CD4-positive, alpha-beta T cell (primary cell): ENCODE measurements at regions not wholly inside any gene's neighbourhood (a gene's known extent, or its start where the extent isn't known, plus 50 kb on each side); places are given as distances from the start of the nearest gene placed in this dataset.

Experiments used
- ATAC-seq: fragments of 200-7000 bp; cut with Tn5 transposase; one replicate; pipeline ENCODE4 v1.10.0; 2022; ENCODE audit warnings: mild to moderate bottlenecking; ENCODE audit not compliant: poor library complexity
- CTCF ChIA-PET: fragments of 350-600 bp; sonication (Branson Sonifier 250); formaldehyde crosslinking; loops from one replicate; lab custom pipeline; 2021; ENCODE audit warnings: antibody characterized with exemption, inconsistent platforms; lab: Charles Lee
- POLR2A ChIA-PET: fragments of 350-600 bp; sonication (Branson Sonifier 250); formaldehyde crosslinking; loops from one replicate; lab custom pipeline; 2021; ENCODE audit warnings: antibody characterized with exemption, inconsistent platforms; lab: Charles Lee
- DNase-seq, 14 experiments: peaks; one replicate each; pipeline ENCODE4 v3.0.0-alpha.2; 2013 to 2020; ENCODE audit warnings: mixed read lengths in 2 of 14
- H3K27ac ChIP-seq, 2 donors: one replicate each; pipeline versions ENCODE4 v1.5.1 to v1.7.0; 2013; ENCODE audit warnings: low read length in 2 of 2, low read depth in 1 of 2, mild to moderate bottlenecking in 1 of 2
- H3K27me3 ChIP-seq, 2 experiments: 1 replicate in 1 of 2; 2 replicates in 1 of 2; pipeline versions ENCODE4 v1.6.1 to v1.7.0; 2013; ENCODE audit warnings: low read length in 2 of 2, control low read depth in 1 of 2, mild to moderate bottlenecking in 1 of 2, moderate library complexity in 1 of 2; ENCODE audit not compliant: insufficient read depth in 2 of 2, control insufficient read depth in 1 of 2
- H3K36me3 ChIP-seq: one replicate; pipeline ENCODE4 v1.6.1; 2013; ENCODE audit warnings: low read length, control low read depth; ENCODE audit not compliant: insufficient read depth
- H3K4me1 ChIP-seq: one replicate; pipeline ENCODE4 v1.6.1; 2013; ENCODE audit warnings: low read length, control low read depth; ENCODE audit not compliant: insufficient read depth
- H3K4me3 ChIP-seq: one replicate; pipeline ENCODE4 v1.5.1; 2013; ENCODE audit warnings: mild to moderate bottlenecking, low read length, moderate library complexity
- H3K9me3 ChIP-seq, 2 experiments: 1 replicate in 1 of 2; 2 replicates in 1 of 2; pipeline versions ENCODE4 v1.6.1 to v1.7.0; 2013; ENCODE audit warnings: low read length in 2 of 2, mild to moderate bottlenecking in 2 of 2, control low read depth in 1 of 2, moderate library complexity in 1 of 2; ENCODE audit not compliant: control insufficient read depth in 1 of 2, insufficient read depth in 1 of 2
- H3K27ac Mint-ChIP-seq: one replicate; pipeline ENCODE4 v1.8.0; 2020; ENCODE audit warnings: mixed read lengths
- H3K27me3 Mint-ChIP-seq: one replicate; pipeline ENCODE4 v1.8.0; 2021; ENCODE audit warnings: mixed read lengths
- H3K36me3 Mint-ChIP-seq: one replicate; pipeline ENCODE4 v1.8.0; 2021; ENCODE audit warnings: low read depth, mixed read lengths
- H3K4me1 Mint-ChIP-seq: one replicate; pipeline ENCODE4 v1.8.0; 2021; ENCODE audit warnings: low read depth, mixed read lengths
- H3K4me3 Mint-ChIP-seq: one replicate; pipeline ENCODE4 v1.8.0; 2020; ENCODE audit warnings: mild to moderate bottlenecking, mixed read lengths
- H3K9me3 Mint-ChIP-seq: one replicate; pipeline ENCODE4 v1.8.0; 2020; ENCODE audit warnings: mixed read lengths
- intact Hi-C, 2 experiments: fragments of 100-400 bp; cut with DNase I in 1 of 2; cut with micrococcal nuclease in 1 of 2; formaldehyde crosslinking; loops; one replicate each; pipeline versions ENCODE4 v1.15.1 to v1.9.0; 2023 to 2025; cut with DNase I, micrococcal nuclease
- TF ChIP-seq, protein P1 (sequence below): fragments of 200-600 bp; IDR thresholded peaks from one replicate; pipeline ENCODE4 v1.8.0; 2022; ENCODE audit warnings: antibody characterized with exemption, mild to moderate bottlenecking

DNA sequence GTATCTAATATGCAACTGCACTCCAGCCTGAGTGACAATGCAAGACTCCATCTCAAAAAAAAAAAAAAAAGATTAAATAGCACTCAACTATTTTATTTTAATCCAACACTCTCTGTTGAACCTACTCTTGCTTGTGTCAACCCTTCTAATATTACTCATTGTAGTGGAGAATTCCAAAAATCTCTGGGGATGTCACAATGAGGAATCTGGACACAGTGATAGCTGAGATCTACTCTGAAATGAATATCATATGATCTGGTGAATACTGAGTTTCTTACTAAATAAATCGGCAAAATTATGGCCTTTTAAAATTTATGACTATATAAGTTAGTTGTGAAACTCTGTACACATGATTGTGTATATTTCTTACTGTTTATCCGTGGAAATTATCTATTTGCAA lies 418.2 kb downstream of the BCAT1 start:
- Mint-ChIP-seq H3K36me3 (no peaks in the 10 kb centered on the region), H3K9me3 (no peaks in the 10 kb centered on the region), H3K27me3 (no peaks in the 10 kb centered on the region), H3K27ac (no peak overlapping the region), H3K4me3 (no peak overlapping the region), H3K4me1 (no peaks in the 10 kb centered on the region)
- Histone ChIP-seq H3K36me3 (no peaks in the 10 kb centered on the region), H3K4me3 (no peak overlapping the region), H3K4me1 (no peaks in the 10 kb centered on the region), H3K9me3 (peaks cover 0 to 3% of the 10 kb centered on the region in 2 experiments), H3K27ac (no peak overlapping the region), H3K27me3 (no peaks in the 10 kb centered on the region)
- DNase-seq (no peak), ATAC-seq (no peak)
- POLR2A ChIA-PET = no interaction called here
- TF ChIP-seq, protein P1, sequence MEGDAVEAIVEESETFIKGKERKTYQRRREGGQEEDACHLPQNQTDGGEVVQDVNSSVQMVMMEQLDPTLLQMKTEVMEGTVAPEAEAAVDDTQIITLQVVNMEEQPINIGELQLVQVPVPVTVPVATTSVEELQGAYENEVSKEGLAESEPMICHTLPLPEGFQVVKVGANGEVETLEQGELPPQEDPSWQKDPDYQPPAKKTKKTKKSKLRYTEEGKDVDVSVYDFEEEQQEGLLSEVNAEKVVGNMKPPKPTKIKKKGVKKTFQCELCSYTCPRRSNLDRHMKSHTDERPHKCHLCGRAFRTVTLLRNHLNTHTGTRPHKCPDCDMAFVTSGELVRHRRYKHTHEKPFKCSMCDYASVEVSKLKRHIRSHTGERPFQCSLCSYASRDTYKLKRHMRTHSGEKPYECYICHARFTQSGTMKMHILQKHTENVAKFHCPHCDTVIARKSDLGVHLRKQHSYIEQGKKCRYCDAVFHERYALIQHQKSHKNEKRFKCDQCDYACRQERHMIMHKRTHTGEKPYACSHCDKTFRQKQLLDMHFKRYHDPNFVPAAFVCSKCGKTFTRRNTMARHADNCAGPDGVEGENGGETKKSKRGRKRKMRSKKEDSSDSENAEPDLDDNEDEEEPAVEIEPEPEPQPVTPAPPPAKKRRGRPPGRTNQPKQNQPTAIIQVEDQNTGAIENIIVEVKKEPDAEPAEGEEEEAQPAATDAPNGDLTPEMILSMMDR = no peak
- CTCF ChIA-PET = no interaction called here
- intact Hi-C loops = no loop called here

DNA sequence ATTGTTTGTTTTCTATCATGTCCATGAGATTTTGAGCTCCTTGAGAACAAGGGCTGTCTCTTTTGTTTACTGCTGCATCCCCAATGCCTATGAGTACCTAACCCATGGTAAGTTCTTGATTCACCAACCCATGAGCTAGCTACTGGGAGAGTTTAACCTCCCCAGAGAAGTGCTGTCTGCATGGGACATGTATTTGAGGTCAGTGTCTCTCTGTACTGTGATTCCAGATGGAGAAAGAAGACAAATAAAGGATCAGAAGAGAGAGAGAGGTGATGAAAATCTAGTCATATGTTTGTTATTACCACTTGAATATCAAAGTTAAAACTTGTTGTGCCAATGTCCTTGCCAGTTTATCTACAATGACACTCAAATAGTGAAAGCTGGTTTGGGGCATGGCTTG lies 421.8 kb downstream of the BCAT1 start:
- H3K36me3 Mint-ChIP-seq = no peaks in the 10 kb centered on the region
- no peaks in the 10 kb centered on the region for H3K27me3 Mint-ChIP-seq
- no peaks in the 10 kb centered on the region for H3K4me1 Mint-ChIP-seq
- H3K4me3 Mint-ChIP-seq = no peak overlapping the region
- intact Hi-C loops = no loop called here
- Histone ChIP-seq H3K27ac (no peak overlapping the region), H3K4me3 (no peak overlapping the region), H3K4me1 (no peaks in the 10 kb centered on the region), H3K9me3 (peaks cover 0 to 7% of the 10 kb centered on the region in 2 experiments), H3K27me3 (no peaks in the 10 kb centered on the region), H3K36me3 (no peaks in the 10 kb centered on the region)
- H3K9me3 Mint-ChIP-seq = peaks cover 3% of the 10 kb centered on the region
- ATAC-seq = no peak
- TF ChIP-seq, protein P1 = no peak
- ChIA-PET CTCF (no interaction called here), POLR2A (no interaction called here)
- DNase-seq = no peak
- H3K27ac Mint-ChIP-seq = no peak overlapping the region

DNA sequence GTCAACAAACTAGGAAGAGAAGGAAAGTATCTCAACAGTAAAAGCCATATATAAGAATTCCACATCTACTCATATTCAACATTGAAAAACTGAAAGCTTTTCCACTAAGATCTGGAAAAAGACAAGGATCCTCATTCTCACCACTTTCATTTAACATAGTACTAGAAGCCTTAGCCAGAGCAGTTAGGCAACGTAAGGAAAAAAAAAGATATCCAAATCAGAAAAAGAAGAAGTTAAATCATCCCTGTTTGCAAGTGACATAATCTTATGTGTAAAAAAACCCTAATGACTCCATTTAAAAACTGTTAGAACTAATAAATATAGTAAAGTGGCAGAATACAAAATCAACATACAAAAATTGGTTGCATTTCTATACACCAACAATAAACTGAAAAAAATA lies 426.2 kb downstream of the BCAT1 start:
- DNase-seq (no peak), ATAC-seq (no peak)
- CTCF ChIA-PET = no interaction called here
- no peaks in the 10 kb centered on the region for H3K36me3 ChIP-seq
- no peak overlapping the region for H3K27ac Mint-ChIP-seq
- no peaks in the 10 kb centered on the region for H3K36me3 Mint-ChIP-seq
- intact Hi-C loops = no loop called here
- peaks cover 10% of the 10 kb centered on the region for H3K9me3 Mint-ChIP-seq
- peaks cover 11 to 19% of the 10 kb centered on the region in 2 experiments for H3K9me3 ChIP-seq
- H3K27me3 ChIP-seq = no peaks in the 10 kb centered on the region
- TF ChIP-seq, protein P1 = no peak
- no peaks in the 10 kb centered on the region for H3K4me1 ChIP-seq
- H3K4me1 Mint-ChIP-seq = no peaks in the 10 kb centered on the region
- no peak overlapping the region for H3K4me3 Mint-ChIP-seq
- H3K27ac ChIP-seq = no peak overlapping the region
- H3K4me3 ChIP-seq = no peak overlapping the region
- H3K27me3 Mint-ChIP-seq = no peaks in the 10 kb centered on the region
- POLR2A ChIA-PET = no interaction called here
